ENCODE measurements at regions not wholly inside any gene's neighbourhood (a gene's known extent, or its start where the extent isn't known, plus 50 kb on each side); places are given as distances from the start of the nearest gene placed in this dataset.
"Not testable (repeated sequence)": the region's sequence is repeated elsewhere in the genome, so short reads cannot be mapped to it uniquely, and the experiment has no call there.

DNA sequence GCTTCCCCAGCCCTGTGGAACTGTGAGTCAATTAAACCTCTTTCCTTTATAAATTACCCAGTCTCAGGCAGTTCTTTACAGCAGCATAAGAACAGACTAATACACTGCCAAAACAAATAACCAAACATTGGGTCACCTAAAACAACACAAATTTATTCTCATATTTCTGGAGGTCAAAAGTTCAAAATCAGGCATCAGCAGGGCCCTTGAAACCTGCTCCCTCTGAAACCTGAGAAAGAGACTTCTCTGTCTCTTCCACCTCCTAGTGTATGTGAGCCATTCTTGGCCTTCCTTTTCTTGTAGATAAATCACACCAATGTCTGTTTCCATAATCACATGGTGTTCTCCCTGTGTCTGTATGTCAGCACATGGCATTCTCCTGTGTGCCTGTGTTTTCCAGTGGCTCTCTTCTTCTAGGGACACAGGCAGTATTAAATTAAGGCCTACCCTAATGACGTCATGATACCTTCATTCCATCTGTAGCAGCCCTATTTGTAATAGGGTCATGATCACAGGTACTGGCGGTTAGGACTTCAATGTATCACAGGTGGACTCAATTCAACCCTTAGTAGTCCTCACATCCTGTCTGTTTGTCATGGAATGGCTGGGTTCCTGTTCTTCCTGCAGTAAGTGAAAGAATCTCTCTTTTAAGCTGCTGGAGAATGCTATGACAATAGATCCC lies 147.3 kb upstream of the CLNK start:
- no peak for DNase-seq (ENCODE audit: low read depth)

DNA sequence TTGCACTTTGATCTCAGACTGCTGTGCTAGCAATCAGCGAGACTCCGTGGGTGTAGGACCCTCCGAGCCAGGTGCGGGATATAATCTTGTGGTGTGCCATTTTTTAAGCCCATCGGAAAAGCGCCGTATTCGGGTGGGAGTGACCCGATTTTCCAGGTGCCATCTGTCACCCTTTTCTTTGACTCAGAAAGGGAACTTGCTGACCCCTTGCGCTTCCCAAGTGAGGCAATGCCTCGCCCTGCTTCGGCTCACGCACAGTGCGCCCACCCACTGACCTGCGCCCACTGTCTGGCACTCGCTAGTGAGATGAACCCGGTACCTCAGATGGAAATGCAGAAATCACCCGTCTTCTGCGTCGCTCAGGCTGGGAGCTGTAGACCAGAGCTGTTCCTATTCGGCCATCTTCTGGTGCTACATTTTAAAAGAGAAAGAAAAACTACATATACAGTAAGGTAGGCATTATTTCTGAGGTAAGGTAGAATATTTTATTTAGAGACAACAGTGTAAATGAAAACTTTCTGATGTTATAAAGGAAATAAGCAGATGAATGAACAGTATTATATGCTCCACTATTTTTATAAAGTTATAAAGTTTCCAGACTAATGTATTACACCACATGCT lies 144.5 kb upstream of the CLNK start:
- DNase-seq (ENCODE audit: low read depth), result not testable (repeated sequence)

DNA sequence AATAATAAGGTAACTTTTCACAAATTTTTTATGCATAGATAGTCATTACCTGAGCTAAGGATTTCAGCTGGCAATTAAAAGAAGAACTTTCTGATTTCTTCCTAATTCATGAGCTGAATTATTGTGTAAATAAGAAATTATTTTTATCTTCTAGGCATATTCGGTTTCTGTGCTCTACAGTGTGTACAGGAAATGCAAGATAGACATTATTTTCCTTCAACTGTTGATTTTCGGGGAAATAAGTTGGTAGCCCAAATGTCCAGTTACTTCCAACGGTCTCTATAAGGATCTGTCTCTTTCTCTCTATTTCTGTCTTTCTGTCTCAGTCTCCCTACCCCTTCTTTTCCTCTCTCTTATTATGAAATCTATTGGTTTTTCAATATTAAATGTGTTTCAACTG lies 137.3 kb upstream of the CLNK start:
- DNase-seq (ENCODE audit: low read depth), result no peak

DNA sequence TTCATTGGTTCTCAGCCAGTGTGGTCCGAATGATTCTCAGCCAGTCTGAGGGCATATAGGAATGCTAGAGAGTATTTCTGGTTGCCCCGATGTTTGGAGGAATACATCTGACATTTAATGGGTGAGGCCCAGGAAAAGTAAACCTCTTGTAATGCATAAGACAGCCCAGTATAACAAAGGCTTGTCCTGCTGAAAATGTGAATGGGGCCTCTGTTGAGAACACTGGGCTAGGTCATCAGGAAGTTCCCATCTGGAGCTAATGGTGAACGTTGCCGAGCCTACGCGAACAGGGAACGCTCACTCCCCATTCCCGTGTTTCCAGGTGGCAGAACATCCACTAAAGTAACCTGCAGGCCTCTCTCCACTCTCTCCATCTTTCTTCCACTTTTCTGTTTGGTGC lies 132.0 kb upstream of the CLNK start:
- DNase-seq (ENCODE audit: low read depth), result no peak

DNA sequence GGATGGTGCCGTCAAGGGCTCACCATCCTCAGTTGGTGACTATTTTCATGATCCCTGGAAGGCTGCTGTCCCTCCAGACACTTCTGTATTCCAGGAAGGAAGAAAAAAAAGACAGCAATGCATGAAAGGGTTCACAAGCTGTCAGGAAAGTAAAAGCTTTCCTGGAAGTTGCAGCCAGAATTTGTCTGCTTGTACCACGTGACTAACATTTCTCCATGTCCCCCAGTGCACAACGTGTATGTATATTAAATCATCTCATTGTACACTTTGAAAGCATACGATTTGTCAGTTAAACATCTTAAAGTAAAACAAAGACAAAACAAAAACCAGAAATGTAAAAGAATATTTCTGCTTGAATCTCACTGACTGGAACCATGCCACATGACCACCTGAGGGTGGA lies 127.4 kb upstream of the CLNK start:
- no peak for DNase-seq (ENCODE audit: low read depth)

DNA sequence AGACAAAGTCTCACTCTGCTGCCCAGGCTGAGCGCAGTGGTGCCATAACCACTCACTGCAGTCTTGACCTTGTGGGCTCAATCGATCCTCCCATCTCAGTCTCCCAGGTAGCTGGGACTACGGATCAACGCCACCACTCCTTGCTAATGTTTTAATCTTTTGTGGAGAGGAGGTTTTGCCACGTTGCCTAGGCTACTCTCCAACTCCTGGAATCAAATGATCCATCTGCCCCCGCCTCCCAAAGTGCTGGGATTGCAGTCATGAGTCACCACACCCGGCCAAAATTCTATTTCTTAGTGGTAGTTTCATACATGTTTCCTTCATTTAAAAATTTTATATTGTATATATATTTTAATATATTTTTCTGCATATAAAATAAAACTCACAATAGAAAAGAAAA lies 125.8 kb upstream of the CLNK start:
- DNase-seq (ENCODE audit: low read depth), result no peak

DNA sequence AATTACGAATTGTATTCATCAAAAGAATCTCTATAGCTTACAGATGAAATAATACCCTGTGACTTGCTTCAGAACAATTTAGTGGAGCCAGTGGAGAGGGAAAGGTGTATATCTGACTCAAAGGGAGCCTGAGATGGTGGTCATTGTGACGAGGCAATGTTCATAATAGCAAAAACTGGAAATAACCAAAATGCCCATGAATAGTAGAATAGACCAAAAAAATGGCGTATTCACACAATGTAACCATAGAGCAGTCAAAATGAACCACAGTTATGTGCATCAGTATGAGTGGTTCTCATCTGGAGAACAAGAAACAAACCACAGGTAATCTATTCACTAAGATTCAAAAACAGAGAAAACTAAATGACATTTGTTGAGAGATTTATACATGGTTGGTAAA lies 125.3 kb upstream of the CLNK start:
- DNase-seq (ENCODE audit: low read depth), result no peak

DNA sequence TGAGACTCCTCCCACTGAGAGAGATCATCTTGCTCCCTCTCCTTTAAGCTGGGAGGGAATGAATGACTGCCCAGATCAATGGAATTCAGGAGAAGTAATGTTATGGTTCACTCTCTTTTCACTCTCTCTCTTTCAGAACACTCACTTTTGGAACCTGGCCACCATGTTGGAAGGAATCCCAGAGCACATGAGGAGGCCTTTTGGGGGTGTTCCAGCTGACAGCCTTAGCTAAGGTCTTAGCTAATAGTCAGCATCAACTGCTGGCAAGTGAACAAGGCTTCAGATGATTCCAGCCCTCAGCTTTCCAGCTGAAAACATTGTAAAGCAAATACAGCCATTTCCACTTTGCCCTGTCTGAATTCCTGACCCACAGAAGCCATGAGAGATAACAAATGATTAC lies 124.0 kb upstream of the CLNK start:
- peak; percentile 66 for DNase-seq (ENCODE audit: low read depth)

DNA sequence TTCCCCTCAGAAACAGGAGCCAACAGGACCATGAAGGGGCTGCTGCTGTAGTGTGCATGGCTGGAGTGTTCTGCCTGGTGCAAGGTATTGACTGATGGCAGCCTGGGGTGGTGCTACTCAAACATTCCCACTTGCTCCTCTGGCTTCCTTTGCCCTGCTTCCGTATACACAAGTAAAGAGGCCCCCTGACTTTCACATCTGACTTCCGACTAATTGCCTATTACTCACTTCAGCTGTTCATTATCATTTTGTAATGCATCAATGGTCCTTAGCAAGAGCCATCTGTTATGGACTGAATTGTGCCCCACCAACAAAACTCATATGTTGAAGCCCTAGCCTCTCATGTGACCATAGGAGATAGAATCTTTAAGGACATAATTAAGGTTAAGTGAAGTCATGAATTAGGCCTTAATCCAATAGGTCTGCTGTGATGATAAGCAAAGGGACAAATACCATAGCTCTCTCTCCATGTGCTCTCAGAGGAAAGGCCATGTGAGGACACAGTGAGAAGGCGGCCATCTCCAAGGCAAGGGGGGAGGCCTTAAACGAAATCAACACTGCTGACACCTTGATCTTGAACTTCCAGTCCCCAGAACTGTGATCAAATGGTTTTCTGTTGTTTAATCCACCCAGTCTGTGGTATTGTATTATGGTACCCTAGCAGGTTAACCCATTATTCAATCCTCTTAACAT lies 122.5 kb upstream of the CLNK start:
- DNase-seq (ENCODE audit: low read depth), result no peak

DNA sequence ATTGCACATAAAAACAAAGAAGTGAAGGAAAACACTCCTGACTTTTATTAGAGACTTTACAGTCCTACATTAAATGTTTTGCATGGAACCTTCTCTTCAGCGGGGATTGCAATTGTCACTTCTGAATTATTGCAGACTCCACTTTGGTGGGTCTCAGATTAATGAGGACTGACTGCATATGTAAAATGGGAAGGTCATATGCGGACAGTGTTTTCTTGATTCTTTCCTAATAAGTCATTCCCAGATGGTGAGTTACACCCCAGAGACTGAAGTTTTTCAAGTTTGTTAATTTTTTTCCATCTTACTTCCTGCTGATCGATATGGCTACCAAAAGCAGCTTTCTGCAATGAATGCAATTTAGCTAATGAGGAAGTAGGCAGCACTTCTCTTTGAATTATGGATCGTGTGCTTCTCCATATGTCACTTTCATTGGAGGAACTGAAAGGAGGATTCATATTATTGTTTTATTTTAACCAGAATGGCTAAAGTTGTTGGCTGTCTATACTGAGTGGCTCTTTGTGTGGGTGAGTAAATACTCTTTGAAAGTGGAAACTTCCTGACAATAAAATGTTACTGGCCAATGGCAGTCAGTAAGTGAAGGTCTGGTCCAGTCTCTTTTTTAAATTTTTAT lies 119.3 kb upstream of the CLNK start:
- DNase-seq (ENCODE audit: low read depth), result no peak

DNA sequence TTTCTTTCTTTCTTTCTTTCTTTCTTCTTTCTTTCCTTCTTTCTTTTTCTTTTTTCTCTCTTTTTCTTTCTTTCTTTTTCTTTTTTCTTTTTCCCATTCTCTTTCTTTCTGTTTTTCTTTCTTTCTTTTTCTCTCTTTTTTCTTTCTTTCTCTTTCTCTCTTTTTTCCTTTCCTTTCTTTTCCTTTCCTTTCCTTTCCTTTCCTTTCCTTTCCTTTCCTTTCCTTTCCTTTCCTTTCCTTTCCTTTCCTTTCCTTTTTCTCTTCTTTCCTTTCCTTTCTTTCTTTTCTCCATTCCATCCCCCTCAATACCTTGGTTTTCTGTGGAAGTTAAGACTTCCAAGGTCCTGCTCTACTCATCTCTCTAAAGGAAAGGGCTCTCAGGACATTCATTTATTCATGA lies 102.8 kb upstream of the CLNK start:
- DNase-seq (ENCODE audit: low read depth), result no peak

DNA sequence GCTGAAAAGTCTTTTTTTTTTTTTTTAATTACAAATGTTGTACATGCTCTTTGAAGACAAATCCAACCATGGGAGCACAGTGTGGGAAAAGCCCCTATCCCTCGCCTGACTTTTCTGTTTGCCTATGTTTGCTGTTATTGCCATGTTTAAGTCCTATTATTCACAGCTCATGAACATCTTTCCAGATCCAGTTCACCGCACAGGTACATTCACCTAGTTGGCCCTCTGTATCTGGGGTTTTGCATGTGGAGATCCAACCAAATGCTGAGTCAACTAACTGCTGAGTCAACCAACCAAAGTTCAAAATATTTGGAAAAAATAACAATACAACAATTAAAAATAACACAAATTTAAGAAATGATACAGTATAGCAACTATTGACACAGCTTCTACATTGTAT lies 100.1 kb upstream of the CLNK start:
- no peak for DNase-seq (ENCODE audit: low read depth)

DNA sequence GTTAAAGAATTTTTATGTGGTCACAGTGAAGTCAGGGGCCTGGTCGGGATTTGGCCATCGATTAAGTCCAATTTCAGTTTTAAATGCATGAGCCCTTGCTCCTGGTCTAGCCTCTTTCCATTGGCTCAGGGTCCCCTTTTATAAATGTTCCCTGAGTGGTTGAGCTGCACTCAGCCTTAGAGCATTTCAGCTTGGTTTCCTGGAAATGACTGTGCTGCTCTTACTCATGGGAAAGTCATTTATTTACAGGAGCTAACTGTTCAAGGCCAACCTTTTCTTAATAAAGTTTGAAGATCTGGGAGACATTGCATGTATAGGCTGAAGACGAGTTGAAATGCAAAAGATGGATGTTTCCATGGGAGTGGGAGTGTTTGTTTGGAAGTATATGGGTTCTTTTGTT lies 98.8 kb upstream of the CLNK start:
- peak; percentile 29 for DNase-seq (ENCODE audit: low read depth)

DNA sequence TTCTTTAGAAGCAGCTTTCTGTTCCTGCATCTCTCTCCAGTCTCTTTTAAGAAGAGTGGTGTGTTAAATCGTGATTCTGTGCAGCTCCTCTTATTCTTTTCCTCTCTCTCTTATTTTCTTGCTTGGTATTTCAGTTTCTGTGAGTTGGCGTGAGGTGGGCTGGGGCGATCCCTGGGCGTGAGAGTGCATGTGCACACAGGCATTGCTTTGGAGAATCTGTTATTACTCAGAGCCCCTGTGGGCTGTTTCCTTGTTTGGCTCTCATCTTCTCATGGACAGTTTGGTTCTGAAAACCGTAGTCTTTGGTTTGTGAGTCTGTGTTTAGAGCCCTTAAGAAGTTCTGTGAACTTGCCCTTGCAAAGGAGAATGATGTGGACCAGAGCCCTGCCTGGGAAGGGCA lies 97.2 kb upstream of the CLNK start:
- no peak for DNase-seq (ENCODE audit: low read depth)

DNA sequence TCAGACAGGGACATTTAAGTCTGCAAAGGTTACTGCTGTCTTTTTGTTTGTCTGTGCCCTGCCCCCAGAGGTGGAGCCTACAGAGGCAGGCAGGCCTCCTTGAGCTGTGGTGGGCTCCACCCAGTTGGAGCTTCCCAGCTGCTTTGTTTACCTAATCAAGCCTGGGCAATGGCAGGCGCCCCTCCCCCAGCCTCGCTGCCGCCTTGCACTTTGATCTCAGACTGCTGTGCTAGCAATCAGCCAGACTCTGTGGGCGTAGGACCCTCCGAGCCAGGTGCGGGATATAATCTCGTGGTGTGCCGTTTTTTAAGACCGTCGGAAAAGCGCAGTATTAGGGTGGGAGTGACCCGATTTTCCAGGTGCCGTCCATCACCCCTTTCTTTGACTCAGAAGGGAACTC lies 96.2 kb upstream of the CLNK start:
- not testable (repeated sequence) for DNase-seq (ENCODE audit: low read depth)

DNA sequence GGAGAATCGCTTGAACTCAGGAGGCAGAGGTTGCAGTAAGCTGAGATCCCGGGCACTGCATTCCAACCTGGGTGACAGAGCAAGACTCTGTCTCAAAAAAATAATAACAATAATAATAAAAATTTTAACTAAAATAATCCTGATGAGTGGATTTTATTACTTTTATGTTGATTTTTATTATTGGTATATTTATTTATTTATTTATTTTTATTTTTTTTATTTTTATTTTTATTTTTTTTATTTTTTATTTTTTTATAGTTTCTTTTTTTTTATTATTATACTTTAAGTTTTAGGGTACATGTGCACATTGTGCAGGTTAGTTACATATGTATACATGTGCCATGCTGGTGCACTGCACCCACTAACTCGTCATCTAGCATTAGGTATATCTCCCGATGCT lies 90.6 kb upstream of the CLNK start:
- DNase-seq (ENCODE audit: low read depth), result not testable (repeated sequence)

DNA sequence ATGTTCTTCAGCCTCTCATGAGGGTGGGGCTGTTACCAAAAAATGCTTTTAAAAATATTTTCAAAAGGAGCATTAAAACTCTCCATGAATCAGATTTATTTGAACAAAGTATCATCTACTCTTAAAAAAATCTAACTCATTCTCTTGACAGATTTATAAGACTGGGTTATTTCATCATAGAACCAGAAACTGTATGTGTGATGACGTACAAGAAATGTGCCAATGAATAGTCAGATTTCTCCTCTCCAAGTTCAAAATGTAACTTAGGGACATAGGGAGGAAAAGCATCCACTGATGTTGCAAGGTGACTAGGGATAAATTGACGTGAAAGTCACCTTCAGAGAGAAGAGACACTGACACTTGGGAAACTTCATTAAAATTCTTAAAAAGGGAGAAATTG lies 89.1 kb upstream of the CLNK start:
- DNase-seq (ENCODE audit: low read depth), result no peak

DNA sequence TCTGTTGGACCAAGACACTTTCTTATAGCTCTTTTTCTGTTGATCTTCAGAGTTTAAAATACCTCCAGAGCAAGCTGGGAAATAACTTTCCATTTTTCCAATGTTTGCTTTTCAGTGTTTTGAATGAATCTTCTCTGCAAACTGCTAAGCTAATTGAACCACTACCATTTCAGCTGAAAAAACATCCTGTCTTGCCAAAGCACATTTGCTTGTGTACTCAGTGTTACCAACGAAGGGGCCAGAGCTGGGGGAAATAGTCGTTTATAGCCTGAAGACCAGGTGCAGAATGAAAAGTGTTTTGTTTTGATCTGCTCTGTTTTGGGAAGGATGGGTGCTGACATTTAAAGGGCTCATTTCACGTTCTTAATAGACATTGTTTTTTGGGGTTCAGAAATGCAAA lies 88.4 kb upstream of the CLNK start:
- no peak for DNase-seq (ENCODE audit: low read depth)

DNA sequence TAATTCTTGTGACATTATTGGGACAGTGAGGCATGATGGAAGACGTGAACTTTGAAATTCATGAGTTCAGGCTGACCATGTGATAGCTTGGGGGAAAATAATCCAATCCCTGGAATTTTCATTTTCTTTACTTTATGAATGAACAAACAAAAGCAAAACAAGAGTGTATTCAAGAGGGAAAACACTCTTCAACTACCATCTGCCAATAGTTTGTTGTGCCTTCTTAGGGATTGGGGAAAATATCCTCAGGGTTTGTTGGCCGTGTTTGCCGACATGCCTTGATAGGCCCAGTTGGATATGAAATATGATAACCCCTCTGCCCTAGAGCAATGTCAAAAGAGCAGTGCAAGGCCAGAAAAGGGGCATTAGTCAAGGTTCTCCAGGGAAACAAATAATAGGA lies 80.8 kb upstream of the CLNK start:
- DNase-seq (ENCODE audit: low read depth), result no peak

DNA sequence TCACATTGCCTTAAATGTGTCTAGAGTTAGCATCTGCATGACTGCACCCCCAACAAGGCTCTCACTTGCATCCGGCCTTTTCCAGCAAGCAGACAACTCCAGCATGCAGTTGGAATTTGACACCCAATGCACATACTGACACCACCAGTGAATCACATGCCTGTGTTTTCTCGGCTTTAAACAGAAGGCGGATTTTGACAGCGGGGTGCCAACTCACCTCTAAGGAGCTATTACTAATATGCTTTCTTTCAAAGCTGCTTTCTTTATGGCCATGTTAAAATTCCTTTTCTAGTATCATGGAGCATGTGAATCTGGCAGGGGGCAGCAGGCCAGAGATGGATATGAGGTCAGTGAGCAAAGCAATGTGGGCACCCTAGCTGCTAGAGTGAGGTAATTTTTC lies 78.0 kb upstream of the CLNK start:
- peak; percentile 66 for DNase-seq (ENCODE audit: low read depth)

DNA sequence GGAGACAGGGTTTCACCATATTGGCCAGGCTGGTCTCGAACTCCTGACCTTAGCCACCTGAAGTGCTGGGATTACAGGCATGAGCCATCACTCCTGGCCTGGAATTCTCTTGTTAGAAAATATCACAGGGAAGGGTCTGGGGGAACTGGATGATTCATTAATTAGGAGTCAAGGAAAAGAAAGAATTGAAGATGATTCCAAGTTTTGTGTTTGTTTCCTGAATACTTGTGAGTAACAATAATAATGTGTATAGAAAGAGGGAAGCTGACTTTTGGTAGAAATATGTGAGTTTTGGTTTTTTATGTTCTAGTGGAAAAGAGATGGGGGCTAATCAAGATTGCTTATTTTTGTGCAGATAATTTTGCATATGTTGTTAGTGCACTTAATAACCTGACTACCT lies 77.3 kb upstream of the CLNK start:
- no peak for DNase-seq (ENCODE audit: low read depth)

DNA sequence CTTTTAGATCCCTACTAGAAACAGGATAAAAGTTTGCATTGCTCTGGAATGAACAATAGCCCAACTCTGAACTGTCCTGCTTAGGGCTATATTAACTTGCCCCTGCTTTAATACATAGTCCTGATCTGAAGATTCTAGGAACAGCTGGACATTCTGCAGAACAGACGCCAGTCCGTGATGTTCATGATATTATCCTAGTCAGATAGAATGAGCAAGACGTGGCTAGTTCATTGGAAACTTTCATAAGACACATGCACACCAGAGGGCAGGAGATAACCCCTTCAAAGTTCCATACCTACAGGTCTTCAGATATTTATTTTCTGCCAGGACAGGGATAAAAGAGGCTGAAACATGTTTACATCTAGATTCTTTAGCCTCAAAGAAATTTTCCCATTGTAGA lies 75.5 kb upstream of the CLNK start:
- no peak for DNase-seq (ENCODE audit: low read depth)

DNA sequence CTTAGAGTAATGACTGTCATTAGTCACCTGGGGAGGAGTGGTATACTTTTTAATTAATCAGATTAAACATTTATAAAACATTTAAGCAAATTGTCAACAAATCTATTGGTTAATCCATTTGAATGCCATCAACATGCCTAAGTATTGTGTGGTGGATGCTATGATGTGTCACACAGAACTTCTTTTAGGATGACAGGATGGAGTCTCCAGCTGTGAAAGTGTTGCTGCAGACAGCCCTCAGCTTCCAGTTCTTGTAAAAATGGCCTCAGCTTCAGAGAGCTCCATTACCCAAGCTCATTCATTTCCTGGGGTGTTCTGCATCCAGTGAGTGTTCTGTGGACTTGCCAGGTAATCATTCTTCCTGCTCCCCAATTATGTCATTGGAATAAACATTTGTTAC lies 74.3 kb upstream of the CLNK start:
- no peak for DNase-seq (ENCODE audit: low read depth)
